T-helper 17 cell (primary cell): ENCODE measurements at regions not wholly inside any gene's neighbourhood (a gene's known extent, or its start where the extent isn't known, plus 50 kb on each side); places are given as distances from the start of the nearest gene placed in this dataset.

Experiments
- ATAC-seq: fragments of 150-1000 bp; cut with Tn5 transposase; 2 replicates; pipeline ENCODE4 v1.10.0; 2021; ENCODE audit warnings: mild to moderate bottlenecking, moderate library complexity
- DNase-seq, 3 donors: peaks; one replicate each; pipeline versions ENCODE4 v3.0.0 to v3.0.0-alpha.2; 2020 to 2021
- H3K9me3 ChIP-seq: one replicate; pipeline ENCODE4 v1.7.0; 2013; ENCODE audit warnings: low read length, mild to moderate bottlenecking; ENCODE audit not compliant: control insufficient read depth, poor library complexity, severe bottlenecking
- H3K27ac Mint-ChIP-seq: one replicate; pipeline ENCODE4 v1.8.0; 2022; ENCODE audit warnings: mild to moderate bottlenecking, moderate library complexity, mixed read lengths
- H3K27me3 Mint-ChIP-seq: one replicate; pipeline ENCODE4 v1.8.0; 2022; ENCODE audit warnings: mixed read lengths
- H3K36me3 Mint-ChIP-seq: one replicate; pipeline ENCODE4 v1.8.0; 2022; ENCODE audit warnings: low read depth, mixed read lengths
- H3K4me1 Mint-ChIP-seq: one replicate; pipeline ENCODE4 v1.8.0; 2022; ENCODE audit warnings: mild to moderate bottlenecking, mixed read lengths
- H3K4me3 Mint-ChIP-seq: one replicate; pipeline ENCODE4 v1.8.0; 2022; ENCODE audit warnings: mild to moderate bottlenecking, moderate library complexity, mixed read lengths

DNA sequence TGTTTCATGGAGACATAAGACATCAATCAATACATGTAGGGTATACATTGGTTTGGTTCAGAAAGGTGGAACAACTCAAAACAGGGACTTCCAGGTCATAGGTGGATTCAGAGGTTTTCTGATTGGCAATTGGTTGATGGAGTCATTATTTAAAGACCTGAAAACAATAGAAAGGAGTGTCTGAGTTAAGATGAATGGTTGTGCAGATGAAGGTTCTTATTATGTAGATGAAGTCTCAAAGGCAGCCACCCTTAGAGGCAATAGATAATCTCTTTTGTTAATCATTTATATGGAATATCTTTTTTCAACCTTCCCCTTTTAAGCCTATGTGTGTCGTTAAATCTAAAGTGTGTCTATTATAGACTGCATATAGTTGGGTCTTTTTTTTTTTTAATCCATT, 67.8 kb upstream of the LYPLAL1 start:
- ATAC-seq (no peak), DNase-seq (no peak)
- no peaks in the 10 kb centered on the region for H3K27me3 Mint-ChIP-seq
- no peak overlapping the region for H3K27ac Mint-ChIP-seq
- no peaks in the 10 kb centered on the region for H3K36me3 Mint-ChIP-seq
- H3K9me3 ChIP-seq: no peaks in the 10 kb centered on the region
- no peaks in the 10 kb centered on the region for H3K4me1 Mint-ChIP-seq
- H3K4me3 Mint-ChIP-seq: no peak overlapping the region

- no peak overlapping the region for H3K4me3 Mint-ChIP-seq
- no peak overlapping the region for H3K27ac Mint-ChIP-seq
- no peaks in the 10 kb centered on the region for H3K36me3 Mint-ChIP-seq
- no peaks in the 10 kb centered on the region for H3K4me1 Mint-ChIP-seq
- peaks cover 4% of the 10 kb centered on the region for H3K9me3 ChIP-seq
- no peaks in the 10 kb centered on the region for H3K27me3 Mint-ChIP-seq
- ATAC-seq (no peak), DNase-seq (no peak)
These were observed 64.2 kb upstream of the LYPLAL1 start for GRCh38 chr1:219109424-219110018.

- DNase-seq (no peak), ATAC-seq (no peak)
- Mint-ChIP-seq H3K4me3 (no peak overlapping the region), H3K36me3 (no peaks in the 10 kb centered on the region), H3K27ac (no peak overlapping the region), H3K4me1 (no peaks in the 10 kb centered on the region), H3K27me3 (no peaks in the 10 kb centered on the region)
- H3K9me3 ChIP-seq: peaks cover 4% of the 10 kb centered on the region
These were observed 60.4 kb upstream of the LYPLAL1 start for GRCh38 chr1:219113261-219113660.

DNA sequence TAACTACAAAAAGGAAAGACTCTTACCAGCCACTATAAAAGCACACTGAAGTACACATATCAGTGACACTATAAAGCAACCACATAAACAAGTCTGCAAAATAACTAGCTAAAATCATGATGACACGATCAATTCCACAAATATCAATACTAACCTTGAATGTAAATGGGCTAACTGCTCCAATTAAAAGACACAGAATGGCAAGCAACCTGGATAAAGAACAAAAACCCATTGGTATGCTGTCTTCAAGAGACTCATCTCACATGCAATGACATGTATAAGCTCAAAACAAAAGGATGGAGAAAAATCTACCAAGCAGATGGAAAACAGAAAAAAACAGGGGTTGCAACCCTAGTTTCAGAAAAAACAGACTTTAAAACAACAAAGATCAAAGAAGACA, 59.7 kb upstream of the LYPLAL1 start:
- Mint-ChIP-seq H3K27me3 (no peaks in the 10 kb centered on the region), H3K4me3 (no peak overlapping the region), H3K36me3 (no peaks in the 10 kb centered on the region), H3K4me1 (no peaks in the 10 kb centered on the region), H3K27ac (no peak overlapping the region)
- DNase-seq (no peak), ATAC-seq (no peak)
- peaks cover 4% of the 10 kb centered on the region for H3K9me3 ChIP-seq

GRCh38 chr1:219119839-219120238, 53.8 kb upstream of the LYPLAL1 start:
- no peaks in the 10 kb centered on the region for H3K36me3 Mint-ChIP-seq
- H3K9me3 ChIP-seq: no peaks in the 10 kb centered on the region
- H3K4me1 Mint-ChIP-seq: no peaks in the 10 kb centered on the region
- H3K27ac Mint-ChIP-seq: no peak overlapping the region
- H3K4me3 Mint-ChIP-seq: no peak overlapping the region
- no peak for DNase-seq
- ATAC-seq: no peak
- peaks cover 8% of the 10 kb centered on the region for H3K27me3 Mint-ChIP-seq

DNA sequence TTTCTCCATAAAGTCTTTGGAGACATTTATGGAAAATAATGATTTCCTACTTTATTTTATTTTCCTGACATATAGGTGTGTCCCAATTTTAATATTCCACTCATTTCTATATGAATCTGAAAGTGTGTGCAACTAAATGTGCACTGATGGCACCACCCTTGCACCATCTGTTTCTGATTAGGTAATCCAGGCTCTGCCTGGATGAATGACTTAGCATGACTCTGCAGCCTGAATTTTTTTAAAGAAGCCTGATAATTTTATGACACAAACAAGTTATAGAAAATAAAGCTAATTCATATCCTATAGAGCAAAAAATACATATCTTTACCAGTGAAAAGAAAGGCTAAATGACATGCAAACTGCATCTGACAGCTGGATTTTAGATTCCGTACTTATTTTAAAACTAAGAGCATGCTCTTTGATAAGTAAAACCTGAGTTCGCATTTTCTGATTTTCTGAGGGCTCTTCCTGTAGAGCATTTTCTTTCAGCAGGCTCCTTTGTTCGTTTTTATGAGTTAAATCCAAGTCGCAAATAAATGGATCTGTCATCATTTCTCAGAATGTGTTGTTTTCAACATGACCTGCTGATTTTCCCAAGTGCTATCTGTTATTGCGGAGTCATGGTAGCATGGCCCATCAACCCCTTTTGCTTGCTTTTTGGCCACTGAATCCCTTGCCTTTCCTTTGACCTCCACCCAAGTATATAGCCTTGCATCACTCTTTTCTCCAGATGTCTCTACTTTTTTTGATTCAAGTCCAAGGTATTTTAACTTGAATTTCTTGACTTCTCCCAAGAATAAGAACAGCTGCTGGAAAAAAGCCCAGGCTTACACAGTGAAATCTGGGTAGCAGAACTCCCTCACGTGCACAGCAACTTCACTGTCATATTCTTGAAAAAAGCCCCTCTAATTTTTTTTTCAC, 52.8 kb upstream of the LYPLAL1 start:
- H3K9me3 ChIP-seq: no peaks in the 10 kb centered on the region
- Mint-ChIP-seq H3K4me3 (no peak overlapping the region), H3K36me3 (no peaks in the 10 kb centered on the region), H3K4me1 (no peaks in the 10 kb centered on the region), H3K27ac (no peak overlapping the region), H3K27me3 (peaks cover 13% of the 10 kb centered on the region)
- DNase-seq (no peak), ATAC-seq (no peak)

GRCh38 chr1:219121679-219122078, 52.0 kb upstream of the LYPLAL1 start:
- Mint-ChIP-seq H3K27me3 (peaks cover 13% of the 10 kb centered on the region), H3K4me1 (no peaks in the 10 kb centered on the region), H3K4me3 (no peak overlapping the region), H3K36me3 (no peaks in the 10 kb centered on the region), H3K27ac (no peak overlapping the region)
- DNase-seq (no peak), ATAC-seq (no peak)
- no peaks in the 10 kb centered on the region for H3K9me3 ChIP-seq

DNA sequence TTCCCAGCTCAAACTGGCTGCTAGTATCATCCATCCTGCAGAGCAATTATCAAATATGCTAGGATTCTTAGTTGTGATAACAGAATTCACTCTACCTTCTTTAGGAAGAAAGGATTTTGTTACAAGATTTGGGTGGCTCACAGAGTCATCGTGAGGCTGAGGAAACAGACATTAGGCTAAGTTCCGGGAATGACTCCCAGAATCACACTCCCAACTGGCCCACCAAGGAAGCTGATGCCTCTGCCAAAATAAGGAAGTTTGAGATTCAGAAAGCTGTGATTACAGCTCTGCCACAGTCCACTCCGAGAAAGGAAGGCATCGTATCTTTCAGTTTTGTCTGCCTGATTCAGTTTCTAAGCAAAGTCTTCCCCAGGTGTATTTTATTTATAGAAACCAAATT, 50.6 kb upstream of the LYPLAL1 start:
- Mint-ChIP-seq H3K27ac (no peak overlapping the region), H3K4me1 (no peaks in the 10 kb centered on the region), H3K4me3 (no peak overlapping the region), H3K36me3 (no peaks in the 10 kb centered on the region), H3K27me3 (peaks cover 20% of the 10 kb centered on the region)
- H3K9me3 ChIP-seq: no peaks in the 10 kb centered on the region
- ATAC-seq (no peak), DNase-seq (no peak)
